HG02588 (cell line): ENCODE measurements at regions not wholly inside any gene's neighbourhood (a gene's known extent, or its start where the extent isn't known, plus 50 kb on each side); places are given as distances from the start of the nearest gene placed in this dataset.

Experiments used
- ATAC-seq: cut with Tn5 transposase; IDR thresholded peaks from one replicate; pipeline ENCODE4 v1.9.1; 2021; ENCODE audit warnings: mild to moderate bottlenecking, moderate library complexity; ENCODE audit not compliant: unreplicated experiment

GRCh38 chr5:141753143-141753970 is 71.3 kb upstream of the ARAP3 start:
- no peak for ATAC-seq

- ATAC-seq = peak; percentile 47
Measured at GRCh38 chr5:141747152-141748141, 65.4 kb upstream of the ARAP3 start.

GRCh38 chr5:141746395-141746794 is 64.4 kb upstream of the ARAP3 start:
- no peak for ATAC-seq

GRCh38 chr5:141745390-141745789 is 63.4 kb upstream of the ARAP3 start:
- ATAC-seq = no peak

- ATAC-seq = no peak
Measured at GRCh38 chr5:141743866-141744272, 61.8 kb upstream of the ARAP3 start.

- no peak for ATAC-seq
Measured at GRCh38 chr5:141742866-141743851, 61.1 kb upstream of the ARAP3 start.

GRCh38 chr5:141742144-141742543 is 60.1 kb upstream of the ARAP3 start:
- no peak for ATAC-seq

GRCh38 chr5:141740885-141741284 is 58.9 kb upstream of the ARAP3 start:
- ATAC-seq = no peak

GRCh38 chr5:141737535-141737934 is 55.5 kb upstream of the ARAP3 start:
- ATAC-seq = no peak

GRCh38 chr5:141735823-141736222 is 53.8 kb upstream of the ARAP3 start:
- no peak for ATAC-seq

- no peak for ATAC-seq
Measured at GRCh38 chr5:141734501-141735229, 52.6 kb upstream of the ARAP3 start.

GRCh38 chr5:141733198-141733597 is 51.2 kb upstream of the ARAP3 start:
- ATAC-seq = no peak

- no peak for ATAC-seq
Measured at GRCh38 chr5:141732417-141732816, 50.4 kb upstream of the ARAP3 start.
